HG03045 (cell line): ENCODE measurements at regions not wholly inside any gene's neighbourhood (a gene's known extent, or its start where the extent isn't known, plus 50 kb on each side); places are given as distances from the start of the nearest gene placed in this dataset.

ENCODE experiments used
- ATAC-seq: cut with Tn5 transposase; IDR thresholded peaks from one replicate; pipeline ENCODE4 v1.9.1; 2021; ENCODE audit warnings: mild to moderate bottlenecking, moderate library complexity; ENCODE audit not compliant: unreplicated experiment

- no peak for ATAC-seq
These were observed 381.8 kb downstream of the RRAGC start for GRCh38 chr1:38477811-38478210.

GRCh38 chr1:38476850-38477178, 382.8 kb downstream of the RRAGC start:
- no peak for ATAC-seq

- no peak for ATAC-seq
These were observed 383.3 kb downstream of the RRAGC start for GRCh38 chr1:38476111-38476849.

- no peak for ATAC-seq
These were observed 384.0 kb downstream of the RRAGC start for GRCh38 chr1:38475624-38476005.

GRCh38 chr1:38474738-38475623, 384.6 kb downstream of the RRAGC start:
- ATAC-seq, result peak; percentile 81

DNA sequence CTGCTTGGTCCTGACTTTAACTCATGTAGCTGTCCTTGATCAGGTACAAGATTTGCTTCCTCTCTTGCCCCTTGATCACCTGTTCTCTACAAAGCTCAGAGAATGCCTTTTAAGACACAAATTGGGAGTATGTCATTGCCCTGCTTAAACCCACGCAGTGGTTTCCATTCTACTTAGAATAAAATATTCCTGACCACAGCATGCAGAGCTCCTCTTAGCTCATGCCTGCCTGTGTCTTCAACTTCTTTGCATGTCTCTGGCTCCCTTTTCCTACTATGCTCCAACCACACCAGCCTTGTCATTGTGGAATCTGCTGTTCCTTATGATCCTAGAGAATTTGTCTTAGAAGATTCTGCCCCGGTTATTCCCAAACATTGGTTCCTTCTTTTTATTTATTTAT, 393.1 kb downstream of the RRAGC start:
- ATAC-seq, result no peak

DNA sequence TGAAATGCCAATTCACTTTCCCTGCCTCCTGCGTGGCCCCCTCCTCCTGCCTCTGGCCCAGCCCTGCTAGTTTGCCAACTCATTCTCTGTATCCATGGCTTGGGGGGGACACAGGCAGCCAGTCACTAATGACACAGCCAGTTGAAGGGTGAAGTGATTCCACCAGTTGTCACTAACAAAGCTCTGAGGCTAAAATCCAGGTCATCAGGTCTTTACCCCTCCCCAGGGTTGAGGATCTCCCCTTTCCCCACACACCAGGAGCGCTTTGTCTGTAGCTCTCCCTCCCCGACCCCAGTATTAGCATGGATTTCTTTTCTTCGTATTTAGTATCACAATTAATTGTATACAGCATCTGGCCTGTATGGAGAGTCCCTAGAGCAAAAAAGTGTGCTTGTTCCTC, 394.1 kb downstream of the RRAGC start:
- ATAC-seq, result no peak

- no peak for ATAC-seq
These were observed 395.4 kb downstream of the RRAGC start for GRCh38 chr1:38464071-38464661.

DNA sequence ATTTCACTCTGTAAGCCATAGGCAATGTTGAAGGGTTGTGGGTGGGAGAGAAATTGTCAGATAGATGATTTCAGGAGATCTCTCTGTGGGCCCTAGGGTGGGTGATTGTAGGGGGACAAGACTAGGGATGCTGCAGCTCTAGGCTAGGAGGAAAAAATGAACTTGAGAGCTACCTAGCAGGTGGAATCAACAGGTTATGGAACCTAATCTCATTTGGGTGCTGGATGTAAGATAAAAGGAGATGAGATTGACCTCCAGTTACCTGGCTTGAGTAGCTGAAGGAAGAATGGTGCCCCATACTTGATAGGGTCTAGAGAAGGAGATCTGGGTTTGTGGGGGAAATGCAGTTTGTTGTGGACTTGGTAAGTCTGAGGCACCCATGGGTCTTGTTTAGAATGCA, 396.5 kb downstream of the RRAGC start:
- ATAC-seq, result no peak

- ATAC-seq, result no peak
These were observed 403.1 kb downstream of the RRAGC start for GRCh38 chr1:38456531-38456876.

DNA sequence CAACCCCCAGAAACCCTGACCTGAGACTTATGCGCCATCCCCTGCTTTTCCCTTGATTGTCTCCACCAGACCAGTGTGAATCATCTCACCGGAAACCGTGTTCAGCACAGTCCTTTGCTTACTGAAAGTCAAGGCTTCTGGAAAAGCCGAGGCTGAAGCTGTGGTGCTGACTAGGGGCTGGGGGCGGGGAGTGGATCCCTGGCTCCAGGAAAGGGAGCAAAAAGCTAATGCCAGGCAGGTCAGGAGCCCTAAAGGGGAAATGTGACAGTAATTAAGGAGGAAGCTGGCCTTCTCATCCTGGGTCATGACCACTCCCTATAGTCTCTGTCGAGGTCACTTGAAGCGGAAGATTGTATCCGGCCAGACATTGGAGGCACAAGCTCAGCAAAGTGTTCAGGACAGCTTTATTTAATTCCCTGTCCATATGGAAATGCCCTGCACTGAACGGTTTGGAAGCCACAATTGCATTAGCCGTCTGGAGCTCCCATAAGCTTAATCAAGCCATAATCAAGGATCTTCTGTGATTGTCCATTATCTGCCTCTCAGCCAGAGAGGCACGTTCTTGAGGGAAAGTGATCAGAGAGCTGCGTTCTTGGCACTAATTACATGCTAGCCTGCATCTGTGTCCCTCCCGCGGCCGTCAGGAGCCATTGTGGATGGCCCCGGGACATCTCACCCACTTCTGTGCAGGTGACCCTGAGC, 403.6 kb downstream of the RRAGC start:
- no peak for ATAC-seq

DNA sequence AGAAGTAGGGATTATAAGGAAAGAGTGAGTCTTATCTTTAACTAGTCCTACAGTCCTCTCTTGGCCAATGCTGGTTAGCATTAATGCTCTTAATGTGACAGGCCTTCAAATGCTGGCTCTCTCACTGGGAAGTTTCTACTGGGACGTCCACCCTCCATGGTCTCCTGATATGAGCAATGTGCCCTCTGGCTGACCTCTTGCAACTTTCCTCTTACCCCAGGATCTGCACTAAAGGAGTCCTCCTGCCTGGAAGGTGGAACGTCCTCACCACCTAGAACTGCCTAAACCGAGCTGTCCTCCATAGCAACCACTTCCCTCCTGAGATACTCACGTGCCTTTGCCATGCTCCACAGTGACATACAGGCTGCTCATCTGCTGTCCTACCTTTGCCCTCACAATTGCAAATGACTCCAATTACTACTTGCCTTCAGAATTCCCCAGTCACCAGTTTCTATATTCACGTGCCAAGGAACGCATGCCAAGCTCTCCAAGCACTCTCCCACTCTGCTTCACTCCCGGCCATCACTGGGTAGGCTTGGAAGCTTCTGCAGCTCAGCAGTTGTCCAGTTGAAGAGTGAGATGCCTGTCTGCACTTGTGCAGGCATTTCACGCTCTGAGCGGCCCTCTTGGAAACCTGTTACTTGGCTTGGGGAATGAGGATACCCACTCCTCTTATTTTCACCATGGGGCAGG, 404.7 kb downstream of the RRAGC start:
- ATAC-seq, result no peak

GRCh38 chr1:38454236-38454635, 405.3 kb downstream of the RRAGC start:
- no peak for ATAC-seq

GRCh38 chr1:38452246-38452645, 405.7 kb upstream of the POU3F1 start:
- no peak for ATAC-seq

DNA sequence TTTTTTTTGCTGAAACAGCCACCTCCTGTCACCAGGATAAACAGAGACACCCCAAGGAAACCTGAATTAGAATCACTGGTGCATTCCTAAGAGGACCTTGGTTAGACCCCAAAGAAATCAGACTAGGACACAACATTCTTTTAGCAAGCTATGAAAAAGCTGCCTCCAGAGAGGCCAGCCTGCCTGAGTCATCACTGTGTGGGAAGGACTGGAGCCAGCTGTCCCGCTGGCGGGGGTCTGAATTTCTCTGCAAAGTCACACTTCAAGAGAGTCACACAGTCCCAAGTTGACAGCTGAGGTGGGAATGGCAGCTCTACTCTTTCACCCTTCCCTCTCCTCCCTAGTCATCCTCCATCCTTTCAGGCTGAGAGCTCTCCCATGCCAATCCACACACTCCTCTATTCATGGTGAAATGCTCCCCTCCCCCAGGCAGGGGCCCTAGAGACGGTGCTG, 405.0 kb upstream of the POU3F1 start:
- ATAC-seq, result no peak

DNA sequence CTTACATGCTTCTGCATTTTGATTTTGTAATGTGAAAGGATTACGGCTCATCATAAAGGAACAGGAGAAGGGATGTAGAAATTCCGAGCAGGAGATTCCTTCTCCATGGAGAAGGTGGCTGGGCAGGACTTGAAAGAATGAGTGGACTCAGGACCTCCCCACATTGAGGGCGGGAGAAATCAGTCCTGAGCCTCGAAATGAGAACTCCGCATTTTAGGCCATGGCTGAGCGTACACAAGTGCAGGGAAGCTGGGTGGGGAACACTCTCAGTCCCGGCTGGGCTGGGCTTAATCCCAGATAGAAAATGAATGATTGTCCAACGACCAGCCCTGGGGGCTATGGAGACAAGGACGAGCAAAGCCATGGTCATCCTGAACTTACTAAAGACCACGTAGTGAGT, 402.3 kb upstream of the POU3F1 start:
- ATAC-seq, result no peak

GRCh38 chr1:38446936-38447335, 400.3 kb upstream of the POU3F1 start:
- no peak for ATAC-seq

GRCh38 chr1:38444770-38445442, 398.3 kb upstream of the POU3F1 start:
- ATAC-seq, result no peak

- ATAC-seq, result no peak
These were observed 397.7 kb upstream of the POU3F1 start for GRCh38 chr1:38444311-38444710.

GRCh38 chr1:38440402-38440801, 393.8 kb upstream of the POU3F1 start:
- ATAC-seq, result no peak
